H1 (cell line): ENCODE measurements at regions not wholly inside any gene's neighbourhood (a gene's known extent, or its start where the extent isn't known, plus 50 kb on each side); places are given as distances from the start of the nearest gene placed in this dataset.

Experiments
- ATF3 ChIP-seq: IDR thresholded peaks from 2 replicates; pipeline ENCODE4 v1.6.1; 2011; ENCODE audit warnings: low read depth, mild to moderate bottlenecking, low read length; ENCODE audit not compliant: insufficient read depth
- CHD7 ChIP-seq: fragments of 300-600 bp; sonication (generic); IDR thresholded peaks from 2 replicates; pipeline ENCODE4 v1.7.1; 2012; ENCODE audit warnings: low read length, moderate library complexity, mild to moderate bottlenecking, inconsistent platforms; ENCODE audit not compliant: insufficient replicate concordance
- EP300 ChIP-seq, 2 experiments: IDR thresholded peaks; 1 replicate in 1 of 2; 2 replicates in 1 of 2; pipeline ENCODE4 v1.6.1; 2011 to 2012; ENCODE audit warnings: low read depth in 2 of 2, low read length in 2 of 2, mild to moderate bottlenecking in 2 of 2, borderline replicate concordance in 1 of 2, inconsistent platforms in 1 of 2, moderate library complexity in 1 of 2
- GTF2F1 ChIP-seq: IDR thresholded peaks from 2 replicates; pipeline ENCODE4 v1.6.1; 2012; ENCODE audit warnings: low read depth, low read length, improper control_type of control experiment, borderline replicate concordance
- POLR2AphosphoS5 ChIP-seq: IDR thresholded peaks from 2 replicates; pipeline ENCODE4 v1.6.1; 2011; ENCODE audit warnings: low read depth, low read length
- RAD21 ChIP-seq, 2 experiments: IDR thresholded peaks in 1 of 2; conservative IDR thresholded peaks in 1 of 2; 2 replicates each; pipeline ENCODE4 v1.6.1; 2011; ENCODE audit warnings: low read depth in 2 of 2, low read length in 2 of 2, improper control_type of control experiment in 1 of 2, inconsistent platforms in 1 of 2, mild to moderate bottlenecking in 1 of 2, moderate library complexity in 1 of 2
- RFX5 ChIP-seq: IDR thresholded peaks from 2 replicates; pipeline ENCODE4 v1.6.1; 2011; ENCODE audit warnings: low read depth, low read length, improper control_type of control experiment, borderline replicate concordance
- SIN3A ChIP-seq, 2 experiments: IDR thresholded peaks in 1 of 2; conservative IDR thresholded peaks in 1 of 2; 2 replicates each; pipeline ENCODE4 v1.6.1; 2011 to 2012; ENCODE audit warnings: low read length in 2 of 2, improper control_type of control experiment in 1 of 2, low read depth in 1 of 2, mild to moderate bottlenecking in 1 of 2
- YY1 ChIP-seq: IDR thresholded peaks from 2 replicates; pipeline ENCODE4 v1.6.1; 2011; ENCODE audit warnings: low read depth, mild to moderate bottlenecking, low read length

GRCh38 chr5:103745353-103746065 is 182.9 kb upstream of the NUDT12 start (continued):
- no peak for TF ChIP-seq CHD7
- TF ChIP-seq ATF3, result no peak
- no peak for TF ChIP-seq POLR2AphosphoS5
- no peak for TF ChIP-seq GTF2F1
- no peak for TF ChIP-seq RFX5
- TF ChIP-seq YY1, result no peak
- TF ChIP-seq EP300 (IDR thresholded peaks at IDR 0.05; ENCODE audit: borderline replicate concordance in 1 of 2, low read depth in 2 of 2, low read length in 2 of 2), result no peak
- TF ChIP-seq SIN3A (conservative IDR thresholded peaks at IDR 0.05 in 1 of 2, IDR thresholded peaks at IDR 0.05 in 1 of 2; ENCODE audit: low read depth in 1 of 2, low read length in 2 of 2), result no peak
- no peak for TF ChIP-seq RAD21 (IDR thresholded peaks at IDR 0.05 in 1 of 2, conservative IDR thresholded peaks at IDR 0.05 in 1 of 2; ENCODE audit: low read depth in 2 of 2, low read length in 2 of 2)
